ENCODE measurements at regions not wholly inside any gene's neighbourhood (a gene's known extent, or its start where the extent isn't known, plus 50 kb on each side); places are given as distances from the start of the nearest gene placed in this dataset.

DNA sequence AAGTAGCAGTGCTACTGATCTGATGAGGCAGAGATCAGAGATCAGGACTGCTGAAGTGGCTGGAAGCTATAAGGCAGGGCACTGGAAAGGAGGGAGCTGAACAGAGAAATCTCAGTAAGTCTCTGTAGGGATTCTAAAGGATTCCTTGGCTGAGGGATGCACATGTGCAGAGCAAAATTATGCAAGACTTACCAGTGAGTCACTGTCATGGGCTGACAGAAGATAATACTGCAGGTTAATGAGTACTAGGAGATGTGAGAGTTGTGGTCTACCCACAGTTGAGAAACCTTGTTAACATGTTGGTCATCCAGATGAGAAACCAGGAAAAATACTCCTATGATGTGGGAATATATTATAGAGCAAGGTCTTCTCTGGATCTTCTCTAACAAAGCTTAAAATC, 378.1 kb downstream of the HAPSTR1 start (continued):
- TF ChIP-seq, protein P1, sequence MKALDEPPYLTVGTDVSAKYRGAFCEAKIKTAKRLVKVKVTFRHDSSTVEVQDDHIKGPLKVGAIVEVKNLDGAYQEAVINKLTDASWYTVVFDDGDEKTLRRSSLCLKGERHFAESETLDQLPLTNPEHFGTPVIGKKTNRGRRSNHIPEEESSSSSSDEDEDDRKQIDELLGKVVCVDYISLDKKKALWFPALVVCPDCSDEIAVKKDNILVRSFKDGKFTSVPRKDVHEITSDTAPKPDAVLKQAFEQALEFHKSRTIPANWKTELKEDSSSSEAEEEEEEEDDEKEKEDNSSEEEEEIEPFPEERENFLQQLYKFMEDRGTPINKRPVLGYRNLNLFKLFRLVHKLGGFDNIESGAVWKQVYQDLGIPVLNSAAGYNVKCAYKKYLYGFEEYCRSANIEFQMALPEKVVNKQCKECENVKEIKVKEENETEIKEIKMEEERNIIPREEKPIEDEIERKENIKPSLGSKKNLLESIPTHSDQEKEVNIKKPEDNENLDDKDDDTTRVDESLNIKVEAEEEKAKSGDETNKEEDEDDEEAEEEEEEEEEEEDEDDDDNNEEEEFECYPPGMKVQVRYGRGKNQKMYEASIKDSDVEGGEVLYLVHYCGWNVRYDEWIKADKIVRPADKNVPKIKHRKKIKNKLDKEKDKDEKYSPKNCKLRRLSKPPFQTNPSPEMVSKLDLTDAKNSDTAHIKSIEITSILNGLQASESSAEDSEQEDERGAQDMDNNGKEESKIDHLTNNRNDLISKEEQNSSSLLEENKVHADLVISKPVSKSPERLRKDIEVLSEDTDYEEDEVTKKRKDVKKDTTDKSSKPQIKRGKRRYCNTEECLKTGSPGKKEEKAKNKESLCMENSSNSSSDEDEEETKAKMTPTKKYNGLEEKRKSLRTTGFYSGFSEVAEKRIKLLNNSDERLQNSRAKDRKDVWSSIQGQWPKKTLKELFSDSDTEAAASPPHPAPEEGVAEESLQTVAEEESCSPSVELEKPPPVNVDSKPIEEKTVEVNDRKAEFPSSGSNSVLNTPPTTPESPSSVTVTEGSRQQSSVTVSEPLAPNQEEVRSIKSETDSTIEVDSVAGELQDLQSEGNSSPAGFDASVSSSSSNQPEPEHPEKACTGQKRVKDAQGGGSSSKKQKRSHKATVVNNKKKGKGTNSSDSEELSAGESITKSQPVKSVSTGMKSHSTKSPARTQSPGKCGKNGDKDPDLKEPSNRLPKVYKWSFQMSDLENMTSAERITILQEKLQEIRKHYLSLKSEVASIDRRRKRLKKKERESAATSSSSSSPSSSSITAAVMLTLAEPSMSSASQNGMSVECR (CRISPR knock-in tag; IDR thresholded peaks at IDR 0.05; ENCODE audit: borderline replicate concordance): no peak
- TF ChIP-seq, protein P2, sequence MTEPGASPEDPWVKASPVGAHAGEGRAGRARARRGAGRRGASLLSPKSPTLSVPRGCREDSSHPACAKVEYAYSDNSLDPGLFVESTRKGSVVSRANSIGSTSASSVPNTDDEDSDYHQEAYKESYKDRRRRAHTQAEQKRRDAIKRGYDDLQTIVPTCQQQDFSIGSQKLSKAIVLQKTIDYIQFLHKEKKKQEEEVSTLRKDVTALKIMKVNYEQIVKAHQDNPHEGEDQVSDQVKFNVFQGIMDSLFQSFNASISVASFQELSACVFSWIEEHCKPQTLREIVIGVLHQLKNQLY (CRISPR knock-in tag; IDR thresholded peaks at IDR 0.05): no peak
- TF ChIP-seq MXD4 (CRISPR knock-in tag; IDR thresholded peaks at IDR 0.05; ENCODE audit: borderline replicate concordance) (no peak), ZNF423 (CRISPR knock-in tag; IDR thresholded peaks at IDR 0.05) (no peak), NR2C2 (CRISPR knock-in tag; IDR thresholded peaks at IDR 0.05) (no peak), ZNF219 (CRISPR knock-in tag; IDR thresholded peaks at IDR 0.05; ENCODE audit: borderline replicate concordance) (no peak)
- TF ChIP-seq, protein P3, sequence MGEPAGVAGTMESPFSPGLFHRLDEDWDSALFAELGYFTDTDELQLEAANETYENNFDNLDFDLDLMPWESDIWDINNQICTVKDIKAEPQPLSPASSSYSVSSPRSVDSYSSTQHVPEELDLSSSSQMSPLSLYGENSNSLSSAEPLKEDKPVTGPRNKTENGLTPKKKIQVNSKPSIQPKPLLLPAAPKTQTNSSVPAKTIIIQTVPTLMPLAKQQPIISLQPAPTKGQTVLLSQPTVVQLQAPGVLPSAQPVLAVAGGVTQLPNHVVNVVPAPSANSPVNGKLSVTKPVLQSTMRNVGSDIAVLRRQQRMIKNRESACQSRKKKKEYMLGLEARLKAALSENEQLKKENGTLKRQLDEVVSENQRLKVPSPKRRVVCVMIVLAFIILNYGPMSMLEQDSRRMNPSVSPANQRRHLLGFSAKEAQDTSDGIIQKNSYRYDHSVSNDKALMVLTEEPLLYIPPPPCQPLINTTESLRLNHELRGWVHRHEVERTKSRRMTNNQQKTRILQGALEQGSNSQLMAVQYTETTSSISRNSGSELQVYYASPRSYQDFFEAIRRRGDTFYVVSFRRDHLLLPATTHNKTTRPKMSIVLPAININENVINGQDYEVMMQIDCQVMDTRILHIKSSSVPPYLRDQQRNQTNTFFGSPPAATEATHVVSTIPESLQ (CRISPR knock-in tag; IDR thresholded peaks at IDR 0.05): no peak

DNA sequence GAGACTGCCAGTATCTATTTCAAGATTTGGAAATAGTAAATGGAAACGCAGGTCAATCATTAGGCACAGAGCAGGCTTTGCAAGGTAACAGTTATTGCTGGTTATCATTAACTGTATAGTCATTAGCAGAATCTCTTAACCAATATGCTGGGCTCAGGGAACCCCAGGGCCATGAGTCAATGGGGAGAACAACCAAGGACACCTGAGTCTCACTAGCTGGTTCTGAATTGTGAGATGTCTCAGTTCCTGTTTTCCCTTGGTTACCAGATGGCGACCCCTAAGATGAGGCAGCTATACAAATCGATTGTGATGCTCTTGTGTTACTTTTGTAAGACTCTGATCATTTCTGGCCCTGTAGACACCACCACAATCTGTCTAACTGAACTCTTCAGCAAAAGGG, 385.3 kb downstream of the HAPSTR1 start:
- no peak overlapping the region for H3K27ac Mint-ChIP-seq
- peaks cover 4% of the 10 kb centered on the region; the same call in 1 of the 2 replicates for H3K9me3 Mint-ChIP-seq
- POLR2A ChIA-PET: no interaction called here
- CTCF ChIA-PET: no interaction called here
- H3K27me3 Mint-ChIP-seq (ENCODE audit: low read depth): no peaks in the 10 kb centered on the region
- H3K4me1 Mint-ChIP-seq: peaks cover 4% of the 10 kb centered on the region
- H3K36me3 Mint-ChIP-seq: no peaks in the 10 kb centered on the region
- TF ChIP-seq MXD4 (CRISPR knock-in tag; IDR thresholded peaks at IDR 0.05; ENCODE audit: borderline replicate concordance) (no peak), CREB1 (CRISPR knock-in tag; IDR thresholded peaks at IDR 0.05) (no peak), FOXP1 (CRISPR knock-in tag; IDR thresholded peaks at IDR 0.05; ENCODE audit: borderline replicate concordance) (no peak), SMAD3 (CRISPR knock-in tag; IDR thresholded peaks at IDR 0.05; ENCODE audit: borderline replicate concordance) (no peak), ZNF121 (CRISPR knock-in tag; IDR thresholded peaks at IDR 0.05) (no peak)
- TF ChIP-seq, protein P4, sequence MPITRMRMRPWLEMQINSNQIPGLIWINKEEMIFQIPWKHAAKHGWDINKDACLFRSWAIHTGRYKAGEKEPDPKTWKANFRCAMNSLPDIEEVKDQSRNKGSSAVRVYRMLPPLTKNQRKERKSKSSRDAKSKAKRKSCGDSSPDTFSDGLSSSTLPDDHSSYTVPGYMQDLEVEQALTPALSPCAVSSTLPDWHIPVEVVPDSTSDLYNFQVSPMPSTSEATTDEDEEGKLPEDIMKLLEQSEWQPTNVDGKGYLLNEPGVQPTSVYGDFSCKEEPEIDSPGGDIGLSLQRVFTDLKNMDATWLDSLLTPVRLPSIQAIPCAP (CRISPR knock-in tag; IDR thresholded peaks at IDR 0.05): no peak
- TF ChIP-seq, protein P5, sequence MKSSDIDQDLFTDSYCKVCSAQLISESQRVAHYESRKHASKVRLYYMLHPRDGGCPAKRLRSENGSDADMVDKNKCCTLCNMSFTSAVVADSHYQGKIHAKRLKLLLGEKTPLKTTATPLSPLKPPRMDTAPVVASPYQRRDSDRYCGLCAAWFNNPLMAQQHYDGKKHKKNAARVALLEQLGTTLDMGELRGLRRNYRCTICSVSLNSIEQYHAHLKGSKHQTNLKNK (CRISPR knock-in tag; IDR thresholded peaks at IDR 0.05): no peak
- TF ChIP-seq, protein P6, sequence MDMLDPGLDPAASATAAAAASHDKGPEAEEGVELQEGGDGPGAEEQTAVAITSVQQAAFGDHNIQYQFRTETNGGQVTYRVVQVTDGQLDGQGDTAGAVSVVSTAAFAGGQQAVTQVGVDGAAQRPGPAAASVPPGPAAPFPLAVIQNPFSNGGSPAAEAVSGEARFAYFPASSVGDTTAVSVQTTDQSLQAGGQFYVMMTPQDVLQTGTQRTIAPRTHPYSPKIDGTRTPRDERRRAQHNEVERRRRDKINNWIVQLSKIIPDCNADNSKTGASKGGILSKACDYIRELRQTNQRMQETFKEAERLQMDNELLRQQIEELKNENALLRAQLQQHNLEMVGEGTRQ (CRISPR knock-in tag; IDR thresholded peaks at IDR 0.05): no peak
- ATAC-seq: no peak
- DNase-seq (ENCODE audit: low spot score): no peak
- H3K4me3 Mint-ChIP-seq: no peak overlapping the region

DNA sequence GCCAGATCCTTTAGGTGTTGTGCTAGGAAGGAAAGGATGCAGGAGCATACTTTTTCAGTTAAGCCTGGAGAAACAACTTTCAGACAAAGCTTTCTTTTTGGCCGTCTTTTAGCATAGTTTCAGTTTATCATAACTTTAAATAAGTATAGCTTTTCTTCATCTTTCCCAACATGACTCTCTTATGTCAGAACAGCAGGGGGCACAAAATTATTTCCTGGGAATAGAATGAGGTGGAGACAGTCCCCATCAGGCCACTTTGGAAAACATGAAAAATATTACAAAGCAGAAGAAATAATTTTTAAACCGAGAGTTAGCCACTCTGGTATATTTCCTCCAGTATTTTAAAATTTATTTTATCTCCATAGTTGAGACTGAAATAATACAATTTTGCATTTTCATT, 387.6 kb downstream of the HAPSTR1 start:
- POLR2A ChIA-PET: interaction anchor here (0.6 kb wide), 1 partner anchor 476 kb away, joined by 3 read pairs; no protein-coding TSS in a partner anchor
- CTCF ChIA-PET: no interaction called here
- no peak for ATAC-seq
- H3K4me1 Mint-ChIP-seq: peaks cover 4% of the 10 kb centered on the region
- H3K27me3 Mint-ChIP-seq (ENCODE audit: low read depth): no peaks in the 10 kb centered on the region
- H3K27ac Mint-ChIP-seq: peak overlapping the region; percentile 60; the same call in 1 of the 2 replicates
- DNase-seq (ENCODE audit: low spot score): no peak
- peaks cover 4% of the 10 kb centered on the region; the same call in 1 of the 2 replicates for H3K9me3 Mint-ChIP-seq
- H3K36me3 Mint-ChIP-seq: no peaks in the 10 kb centered on the region
- no peak overlapping the region for H3K4me3 Mint-ChIP-seq
- TF ChIP-seq NFE2L1 (CRISPR knock-in tag; IDR thresholded peaks at IDR 0.05): no peak
- TF ChIP-seq, protein P7, sequence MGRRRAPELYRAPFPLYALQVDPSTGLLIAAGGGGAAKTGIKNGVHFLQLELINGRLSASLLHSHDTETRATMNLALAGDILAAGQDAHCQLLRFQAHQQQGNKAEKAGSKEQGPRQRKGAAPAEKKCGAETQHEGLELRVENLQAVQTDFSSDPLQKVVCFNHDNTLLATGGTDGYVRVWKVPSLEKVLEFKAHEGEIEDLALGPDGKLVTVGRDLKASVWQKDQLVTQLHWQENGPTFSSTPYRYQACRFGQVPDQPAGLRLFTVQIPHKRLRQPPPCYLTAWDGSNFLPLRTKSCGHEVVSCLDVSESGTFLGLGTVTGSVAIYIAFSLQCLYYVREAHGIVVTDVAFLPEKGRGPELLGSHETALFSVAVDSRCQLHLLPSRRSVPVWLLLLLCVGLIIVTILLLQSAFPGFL (CRISPR knock-in tag; IDR thresholded peaks at IDR 0.05; ENCODE audit: borderline replicate concordance): no peak
- TF ChIP-seq, protein P3 (CRISPR knock-in tag; IDR thresholded peaks at IDR 0.05): no peak
- TF ChIP-seq ZNF232 (CRISPR knock-in tag; IDR thresholded peaks at IDR 0.05): no peak
- TF ChIP-seq, protein P8, sequence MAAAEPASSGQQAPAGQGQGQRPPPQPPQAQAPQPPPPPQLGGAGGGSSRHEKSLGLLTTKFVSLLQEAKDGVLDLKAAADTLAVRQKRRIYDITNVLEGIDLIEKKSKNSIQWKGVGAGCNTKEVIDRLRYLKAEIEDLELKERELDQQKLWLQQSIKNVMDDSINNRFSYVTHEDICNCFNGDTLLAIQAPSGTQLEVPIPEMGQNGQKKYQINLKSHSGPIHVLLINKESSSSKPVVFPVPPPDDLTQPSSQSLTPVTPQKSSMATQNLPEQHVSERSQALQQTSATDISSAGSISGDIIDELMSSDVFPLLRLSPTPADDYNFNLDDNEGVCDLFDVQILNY (CRISPR knock-in tag; IDR thresholded peaks at IDR 0.05): no peak
- TF ChIP-seq, protein P4 (CRISPR knock-in tag; IDR thresholded peaks at IDR 0.05): no peak

Measured in WTC11 (cell line).